ENCODE measurements at regions not wholly inside any gene's neighbourhood (a gene's known extent, or its start where the extent isn't known, plus 50 kb on each side); places are given as distances from the start of the nearest gene placed in this dataset.

- H3K27me3 ChIP-seq (ENCODE audit: insufficient read depth, low read length) = 0 out of 2 replicates have a peak, but pooled peaks cover 12% of the 10 kb centered on the region
- H3K36me3 ChIP-seq (ENCODE audit: insufficient read depth, low read length) = no peaks in the 10 kb centered on the region
- H2AFZ ChIP-seq (ENCODE audit: low read length) = no peak overlapping the region
- H3K4me3 ChIP-seq (ENCODE audit: low read depth, low read length, poor library complexity, severe bottlenecking) = no peak overlapping the region
- TF ChIP-seq EZH2 (IDR thresholded peaks at IDR 0.05; ENCODE audit: borderline replicate concordance, low read length) (no peak), CTCF (IDR thresholded peaks at IDR 0.05; ENCODE audit: low read length) (no peak)
- H3K9me3 ChIP-seq (ENCODE audit: low read length) = peaks cover 3% of the 10 kb centered on the region; the same call in 1 of the 2 replicates
- H3K79me2 ChIP-seq (ENCODE audit: insufficient read depth, low read length) = no peaks in the 10 kb centered on the region
- no peaks in the 10 kb centered on the region for H3F3A ChIP-seq (ENCODE audit: insufficient read depth, low read length)
- no peak overlapping the region for H3K4me2 ChIP-seq (ENCODE audit: low read length)
- H3K9ac ChIP-seq (ENCODE audit: low read length) = no peak overlapping the region
- no peaks in the 10 kb centered on the region for H3K9me2 ChIP-seq (ENCODE audit: low read depth, low read length)
- H3K4me1 ChIP-seq (ENCODE audit: insufficient read depth, low read length, severe bottlenecking) = no peaks in the 10 kb centered on the region
- H4K20me1 ChIP-seq (ENCODE audit: insufficient read depth, low read length) = no peaks in the 10 kb centered on the region
- no peak overlapping the region for H3K27ac ChIP-seq (ENCODE audit: low read depth, low read length, poor library complexity, severe bottlenecking)
These were observed 451.4 kb downstream of the EIPR1 start for GRCh38 chr2:2926009-2926857.

GRCh38 chr2:2922156-2922555 is 455.5 kb downstream of the EIPR1 start:
- Histone ChIP-seq H3K36me3 (ENCODE audit: insufficient read depth, low read length) (no peaks in the 10 kb centered on the region), H3K4me3 (ENCODE audit: low read depth, low read length, poor library complexity, severe bottlenecking) (no peak overlapping the region), H3K79me2 (ENCODE audit: insufficient read depth, low read length) (no peaks in the 10 kb centered on the region), H2AFZ (ENCODE audit: low read length) (no peak overlapping the region), H3K9ac (ENCODE audit: low read length) (no peak overlapping the region), H3K9me2 (ENCODE audit: low read depth, low read length) (no peaks in the 10 kb centered on the region), H3K27me3 (ENCODE audit: insufficient read depth, low read length) (0 out of 2 replicates have a peak, but pooled peaks cover 14% of the 10 kb centered on the region), H3F3A (ENCODE audit: insufficient read depth, low read length) (no peaks in the 10 kb centered on the region), H3K9me3 (ENCODE audit: low read length) (no peaks in the 10 kb centered on the region), H4K20me1 (ENCODE audit: insufficient read depth, low read length) (no peaks in the 10 kb centered on the region), H3K27ac (ENCODE audit: low read depth, low read length, poor library complexity, severe bottlenecking) (no peak overlapping the region), H3K4me2 (ENCODE audit: low read length) (no peak overlapping the region), H3K4me1 (ENCODE audit: insufficient read depth, low read length, severe bottlenecking) (no peaks in the 10 kb centered on the region)
- TF ChIP-seq EZH2 (IDR thresholded peaks at IDR 0.05; ENCODE audit: borderline replicate concordance, low read length) (no peak), CTCF (IDR thresholded peaks at IDR 0.05; ENCODE audit: low read length) (no peak)

GRCh38 chr2:2921011-2921720 is 456.5 kb downstream of the EIPR1 start:
- H4K20me1 ChIP-seq (ENCODE audit: insufficient read depth, low read length) = no peaks in the 10 kb centered on the region
- no peaks in the 10 kb centered on the region for H3K4me1 ChIP-seq (ENCODE audit: insufficient read depth, low read length, severe bottlenecking)
- no peak overlapping the region for H3K27ac ChIP-seq (ENCODE audit: low read depth, low read length, poor library complexity, severe bottlenecking)
- 0 out of 2 replicates have a peak, but pooled peaks cover 9% of the 10 kb centered on the region for H3K27me3 ChIP-seq (ENCODE audit: insufficient read depth, low read length)
- no peaks in the 10 kb centered on the region for H3F3A ChIP-seq (ENCODE audit: insufficient read depth, low read length)
- no peaks in the 10 kb centered on the region for H3K79me2 ChIP-seq (ENCODE audit: insufficient read depth, low read length)
- no peak overlapping the region for H3K4me3 ChIP-seq (ENCODE audit: low read depth, low read length, poor library complexity, severe bottlenecking)
- no peaks in the 10 kb centered on the region for H3K9me2 ChIP-seq (ENCODE audit: low read depth, low read length)
- TF ChIP-seq EZH2 (IDR thresholded peaks at IDR 0.05; ENCODE audit: borderline replicate concordance, low read length) (no peak), CTCF (IDR thresholded peaks at IDR 0.05; ENCODE audit: low read length) (no peak)
- peaks cover 2% of the 10 kb centered on the region; the same call in 1 of the 2 replicates for H3K9me3 ChIP-seq (ENCODE audit: low read length)
- no peak overlapping the region for H3K4me2 ChIP-seq (ENCODE audit: low read length)
- H3K36me3 ChIP-seq (ENCODE audit: insufficient read depth, low read length) = no peaks in the 10 kb centered on the region
- no peak overlapping the region for H2AFZ ChIP-seq (ENCODE audit: low read length)
- no peak overlapping the region for H3K9ac ChIP-seq (ENCODE audit: low read length)
